22Rv1 (cell line): ENCODE measurements at regions not wholly inside any gene's neighbourhood (a gene's known extent, or its start where the extent isn't known, plus 50 kb on each side); places are given as distances from the start of the nearest gene placed in this dataset.

Source experiments
- H3K27ac ChIP-seq: fragments of 450-650 bp; 2 replicates; pipeline ENCODE4 v1.5.1; 2017
- CTCF ChIP-seq: fragments of 450-650 bp; IDR thresholded peaks from 2 replicates; pipeline ENCODE4 v1.5.1; 2017; ENCODE audit warnings: mild to moderate bottlenecking
- ZFX ChIP-seq: fragments of 450-650 bp; IDR thresholded peaks from 2 replicates; pipeline ENCODE4 v1.6.1; 2017; ENCODE audit warnings: antibody characterized with exemption, borderline replicate concordance

- TF ChIP-seq CTCF (no peak), ZFX (no peak)
- H3K27ac ChIP-seq, result no peak overlapping the region
Observed at GRCh38 chr2:58521803-58522554, 280.9 kb upstream of the FANCL start.

- no peak overlapping the region for H3K27ac ChIP-seq
- no peak for TF ChIP-seq CTCF
- TF ChIP-seq ZFX, result no peak
Observed at GRCh38 chr2:58520903-58521302, 279.8 kb upstream of the FANCL start.

GRCh38 chr2:58517881-58518280 lies 276.8 kb upstream of the FANCL start:
- H3K27ac ChIP-seq, result no peak overlapping the region
- no peak for TF ChIP-seq CTCF
- no peak for TF ChIP-seq ZFX

GRCh38 chr2:58516695-58517094 lies 275.6 kb upstream of the FANCL start:
- H3K27ac ChIP-seq, result no peak overlapping the region
- TF ChIP-seq ZFX (no peak), CTCF (no peak)

GRCh38 chr2:58515827-58516573 lies 274.9 kb upstream of the FANCL start:
- H3K27ac ChIP-seq, result no peak overlapping the region
- TF ChIP-seq CTCF, result no peak

- H3K27ac ChIP-seq, result no peak overlapping the region
- TF ChIP-seq CTCF, result no peak
Observed at GRCh38 chr2:58514252-58514651, 273.1 kb upstream of the FANCL start.

GRCh38 chr2:58512878-58513277 lies 271.8 kb upstream of the FANCL start:
- no peak overlapping the region for H3K27ac ChIP-seq
- no peak for TF ChIP-seq ZFX
- TF ChIP-seq CTCF, result no peak
